ENCODE measurements at regions not wholly inside any gene's neighbourhood (a gene's known extent, or its start where the extent isn't known, plus 50 kb on each side); places are given as distances from the start of the nearest gene placed in this dataset.

- no peak overlapping the region for H3K4me3 ChIP-seq (ENCODE audit: low read depth, low read length)
- DNase-seq (ENCODE audit: low read depth): no peak
- TF ChIP-seq, protein P1, sequence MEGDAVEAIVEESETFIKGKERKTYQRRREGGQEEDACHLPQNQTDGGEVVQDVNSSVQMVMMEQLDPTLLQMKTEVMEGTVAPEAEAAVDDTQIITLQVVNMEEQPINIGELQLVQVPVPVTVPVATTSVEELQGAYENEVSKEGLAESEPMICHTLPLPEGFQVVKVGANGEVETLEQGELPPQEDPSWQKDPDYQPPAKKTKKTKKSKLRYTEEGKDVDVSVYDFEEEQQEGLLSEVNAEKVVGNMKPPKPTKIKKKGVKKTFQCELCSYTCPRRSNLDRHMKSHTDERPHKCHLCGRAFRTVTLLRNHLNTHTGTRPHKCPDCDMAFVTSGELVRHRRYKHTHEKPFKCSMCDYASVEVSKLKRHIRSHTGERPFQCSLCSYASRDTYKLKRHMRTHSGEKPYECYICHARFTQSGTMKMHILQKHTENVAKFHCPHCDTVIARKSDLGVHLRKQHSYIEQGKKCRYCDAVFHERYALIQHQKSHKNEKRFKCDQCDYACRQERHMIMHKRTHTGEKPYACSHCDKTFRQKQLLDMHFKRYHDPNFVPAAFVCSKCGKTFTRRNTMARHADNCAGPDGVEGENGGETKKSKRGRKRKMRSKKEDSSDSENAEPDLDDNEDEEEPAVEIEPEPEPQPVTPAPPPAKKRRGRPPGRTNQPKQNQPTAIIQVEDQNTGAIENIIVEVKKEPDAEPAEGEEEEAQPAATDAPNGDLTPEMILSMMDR (IDR thresholded peaks at IDR 0.05; ENCODE audit: insufficient read depth, low read length): no peak
Observed at GRCh38 chr13:85724546-85725432, 74.4 kb downstream of the SLITRK6 start.

GRCh38 chr13:85719749-85720148, 79.5 kb downstream of the SLITRK6 start:
- no peak overlapping the region for H3K4me3 ChIP-seq (ENCODE audit: low read depth, low read length)
- TF ChIP-seq, protein P1 (IDR thresholded peaks at IDR 0.05; ENCODE audit: insufficient read depth, low read length): no peak
- no peak for DNase-seq (ENCODE audit: low read depth)

DNA sequence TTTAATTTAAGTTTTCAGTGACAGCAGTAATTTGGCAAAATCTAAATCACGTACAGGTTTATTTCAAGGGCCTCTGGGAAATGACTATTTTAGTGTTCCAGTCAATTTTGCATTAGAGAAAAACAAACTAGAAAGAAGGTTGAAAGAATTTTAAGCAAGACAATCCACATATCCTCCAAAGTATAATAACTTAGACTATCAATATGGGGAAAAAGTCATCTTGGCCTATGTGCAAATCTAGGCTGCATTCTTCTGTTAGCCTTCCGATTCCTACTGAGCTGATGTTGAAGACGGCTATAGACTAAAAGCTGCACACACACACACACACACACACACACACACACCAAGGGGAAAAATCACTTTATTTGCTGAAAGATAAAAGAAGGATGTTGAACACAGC, 81.3 kb downstream of the SLITRK6 start:
- no peak overlapping the region for H3K4me3 ChIP-seq (ENCODE audit: low read depth, low read length)
- DNase-seq (ENCODE audit: low read depth): no peak
- TF ChIP-seq, protein P1 (IDR thresholded peaks at IDR 0.05; ENCODE audit: insufficient read depth, low read length): no peak

GRCh38 chr13:85710545-85710944, 88.7 kb downstream of the SLITRK6 start:
- TF ChIP-seq, protein P1 (IDR thresholded peaks at IDR 0.05; ENCODE audit: insufficient read depth, low read length): no peak
- DNase-seq (ENCODE audit: low read depth): no peak
- no peak overlapping the region for H3K4me3 ChIP-seq (ENCODE audit: low read depth, low read length)

- no peak for DNase-seq (ENCODE audit: low read depth)
- TF ChIP-seq, protein P1 (IDR thresholded peaks at IDR 0.05; ENCODE audit: insufficient read depth, low read length): no peak
- H3K4me3 ChIP-seq (ENCODE audit: low read depth, low read length): no peak overlapping the region
Observed at GRCh38 chr13:85709721-85710120, 89.5 kb downstream of the SLITRK6 start.

GRCh38 chr13:85709072-85709471, 90.1 kb downstream of the SLITRK6 start:
- no peak for DNase-seq (ENCODE audit: low read depth)
- TF ChIP-seq, protein P1 (IDR thresholded peaks at IDR 0.05; ENCODE audit: insufficient read depth, low read length): no peak
- no peak overlapping the region for H3K4me3 ChIP-seq (ENCODE audit: low read depth, low read length)

Measured in fibroblast of the aortic adventitia (primary cell).